OCI-LY7 (cell line): ENCODE measurements at regions not wholly inside any gene's neighbourhood (a gene's known extent, or its start where the extent isn't known, plus 50 kb on each side); places are given as distances from the start of the nearest gene placed in this dataset.

Experiments used
- EZH2phosphoT487 ChIP-seq: fragments of 200-600 bp; sonication (generic); IDR thresholded peaks from 2 replicates; pipeline ENCODE4 v1.6.1; 2018; ENCODE audit warnings: low read depth, borderline replicate concordance, mild to moderate bottlenecking, mixed run types, antibody characterized with exemption, low read length, moderate library complexity, mixed read lengths
- TF ChIP-seq, protein P1 (sequence below): fragments of 200-600 bp; sonication (generic); conservative IDR thresholded peaks from 2 replicates; pipeline ENCODE4 v1.5.1; 2014; ENCODE audit warnings: mild to moderate bottlenecking, antibody characterized with exemption, low read length, moderate library complexity, mixed read lengths

DNA sequence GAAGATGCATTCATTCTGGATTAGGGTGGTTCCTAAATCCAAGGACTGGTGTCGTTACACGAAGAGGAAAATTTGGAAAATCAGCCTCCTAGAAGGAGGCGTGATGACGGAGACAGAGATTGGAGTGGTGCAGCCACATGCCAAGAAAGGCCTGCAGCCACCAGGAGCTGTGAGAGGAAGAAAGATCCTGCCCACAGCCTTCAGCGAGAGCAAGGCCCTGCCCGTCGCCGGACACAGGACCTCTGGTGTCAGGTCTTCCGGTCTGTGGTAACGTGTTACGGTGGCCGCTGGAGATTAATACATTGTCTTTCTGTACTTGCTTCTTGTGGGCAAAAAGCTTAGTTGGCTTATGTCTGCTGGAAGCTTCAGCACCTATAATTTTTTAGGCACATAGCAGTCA is 1045.8 kb downstream of the BRD1 start:
- TF ChIP-seq, protein P1, sequence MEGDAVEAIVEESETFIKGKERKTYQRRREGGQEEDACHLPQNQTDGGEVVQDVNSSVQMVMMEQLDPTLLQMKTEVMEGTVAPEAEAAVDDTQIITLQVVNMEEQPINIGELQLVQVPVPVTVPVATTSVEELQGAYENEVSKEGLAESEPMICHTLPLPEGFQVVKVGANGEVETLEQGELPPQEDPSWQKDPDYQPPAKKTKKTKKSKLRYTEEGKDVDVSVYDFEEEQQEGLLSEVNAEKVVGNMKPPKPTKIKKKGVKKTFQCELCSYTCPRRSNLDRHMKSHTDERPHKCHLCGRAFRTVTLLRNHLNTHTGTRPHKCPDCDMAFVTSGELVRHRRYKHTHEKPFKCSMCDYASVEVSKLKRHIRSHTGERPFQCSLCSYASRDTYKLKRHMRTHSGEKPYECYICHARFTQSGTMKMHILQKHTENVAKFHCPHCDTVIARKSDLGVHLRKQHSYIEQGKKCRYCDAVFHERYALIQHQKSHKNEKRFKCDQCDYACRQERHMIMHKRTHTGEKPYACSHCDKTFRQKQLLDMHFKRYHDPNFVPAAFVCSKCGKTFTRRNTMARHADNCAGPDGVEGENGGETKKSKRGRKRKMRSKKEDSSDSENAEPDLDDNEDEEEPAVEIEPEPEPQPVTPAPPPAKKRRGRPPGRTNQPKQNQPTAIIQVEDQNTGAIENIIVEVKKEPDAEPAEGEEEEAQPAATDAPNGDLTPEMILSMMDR, result no peak
- no peak for TF ChIP-seq EZH2phosphoT487
